HepG2 (cell line): ENCODE measurements at regions not wholly inside any gene's neighbourhood (a gene's known extent, or its start where the extent isn't known, plus 50 kb on each side); places are given as distances from the start of the nearest gene placed in this dataset.
"Not testable (repeated sequence)": the region's sequence is repeated elsewhere in the genome, so short reads cannot be mapped to it uniquely, and the experiment has no call there.

ENCODE experiments used
- ATAC-seq: fragments of 200-7000 bp; cut with Tn5 transposase; 3 replicates; pipeline ENCODE4 v1.9.1; 2020; ENCODE audit warnings: mild to moderate bottlenecking, moderate library complexity
- BruUV-seq: library from RNA; stranded (reverse); fragments of 400-500 nt; replicated peaks from 2 replicates; lab custom pipeline; 2021; lab: Mats Ljungman, UMichigan
- CTCF ChIA-PET: fragments of 300-600 bp; formaldehyde crosslinking; extraction: SDS; loops from one replicate; lab custom pipeline; 2021; ENCODE audit warnings: low total read pairs, inconsistent platforms, low intra/inter-chr PET ratio; lab: Yijun Ruan, JAX
- POLR2A ChIA-PET: fragments of 350-600 bp; sonication (Branson Sonifier 250); formaldehyde crosslinking; loops from one replicate; lab custom pipeline; 2020; ENCODE audit warnings: antibody characterized with exemption, inconsistent platforms; lab: Yijun Ruan, JAX
- DNase-seq: peaks from one replicate; pipeline ENCODE4 v3.0.0-alpha.2; 2015; ENCODE audit warnings: low spot score
- FAIRE-seq: peaks from 3 replicates; lab custom pipeline; 2011; peaks lifted over from hg19 to GRCh38; lab: Jason Lieb, UNC
- H2AFZ ChIP-seq: one replicate; pipeline ENCODE4 v1.6.1; 2011; ENCODE audit warnings: low read length, inconsistent platforms
- H3K27ac ChIP-seq: fragments of 300-600 bp; 3 replicates; pipeline ENCODE4 v1.8.0; 2011; ENCODE audit warnings: mixed run types, mild to moderate bottlenecking, mixed read lengths, low read length, inconsistent platforms; ENCODE audit not compliant: insufficient read depth; ENCODE audit errors: extremely low read length
- H3K27me3 ChIP-seq, 2 experiments: fragments of 200-600 bp in 1 of 2; 2 replicates in 1 of 2; 3 replicates in 1 of 2; pipeline versions ENCODE4 v1.6.0 to v1.8.0; 2011; ENCODE audit warnings: low read length in 2 of 2, mild to moderate bottlenecking in 2 of 2, moderate library complexity in 2 of 2, inconsistent platforms in 1 of 2; ENCODE audit not compliant: insufficient read depth in 2 of 2, control insufficient read depth in 1 of 2
- H3K36me3 ChIP-seq, 2 experiments: fragments of 200-600 bp in 1 of 2; replicated peaks in 1 of 2; 2 replicates in 1 of 2; 3 replicates in 1 of 2; pipeline versions ENCODE4 v1.5.1 to v1.8.0; 2011; ENCODE audit warnings: low read length in 2 of 2, inconsistent platforms in 1 of 2; ENCODE audit not compliant: insufficient read depth in 2 of 2, control insufficient read depth in 1 of 2
- H3K4me1 ChIP-seq: 2 replicates; pipeline ENCODE4 v1.5.1; 2012; ENCODE audit warnings: low read length, inconsistent platforms; ENCODE audit not compliant: insufficient read depth
- H3K4me2 ChIP-seq: 2 replicates; pipeline ENCODE4 v1.6.0; 2011; ENCODE audit warnings: low read depth, low read length, inconsistent platforms
- H3K4me3 ChIP-seq, 3 experiments: fragments of 200-600 bp in 1 of 3; sonication (generic), shearing (Covaris generic) in 1 of 3; replicated peaks in 1 of 3; 2 replicates each; pipeline ENCODE4 v1.5.1; 2011 to 2016; ENCODE audit warnings: low read length in 3 of 3, inconsistent platforms in 2 of 3, low read depth in 2 of 3, mild to moderate bottlenecking in 2 of 3, control low read depth in 1 of 3, mixed read lengths in 1 of 3; ENCODE audit not compliant: insufficient read depth in 1 of 3
- H3K79me2 ChIP-seq: one replicate; pipeline ENCODE4 v1.6.1; 2011; ENCODE audit warnings: low read length, inconsistent platforms; ENCODE audit not compliant: insufficient read depth
- H3K9ac ChIP-seq: 2 replicates; pipeline ENCODE4 v1.6.0; 2011; ENCODE audit warnings: mild to moderate bottlenecking, low read depth, low read length, inconsistent platforms; ENCODE audit not compliant: insufficient read depth
- H3K9me3 ChIP-seq: 2 replicates; pipeline ENCODE4 v1.5.1; 2012; ENCODE audit warnings: mild to moderate bottlenecking, low read length
- H4K20me1 ChIP-seq: 2 replicates; pipeline ENCODE4 v1.6.0; 2011; ENCODE audit warnings: inconsistent platforms, mild to moderate bottlenecking, low read length, moderate library complexity; ENCODE audit not compliant: insufficient read depth
- KMT2A ChIP-seq: sonication (generic); formaldehyde crosslinking; IDR thresholded peaks from 2 replicates; pipeline ENCODE4 v1.4.0; 2020; ENCODE audit warnings: missing genetic modification reagents
- PRMT3 ChIP-seq: sonication (generic); formaldehyde crosslinking; IDR thresholded peaks from 2 replicates; pipeline ENCODE4 v1.8.1; 2022; ENCODE audit warnings: low read depth, mild to moderate bottlenecking, moderate library complexity, missing genetic modification reagents, borderline replicate concordance
- TRAFD1 ChIP-seq: sonication (generic); formaldehyde crosslinking; IDR thresholded peaks from 2 replicates; pipeline ENCODE4 v1.5.1; 2020; ENCODE audit warnings: missing genetic modification reagents, mild to moderate bottlenecking, borderline replicate concordance
- ZBTB4 ChIP-seq: sonication (generic); formaldehyde crosslinking; IDR thresholded peaks from 2 replicates; pipeline ENCODE4 v1.4.0; 2020; ENCODE audit warnings: missing genetic modification reagents, mild to moderate bottlenecking, borderline replicate concordance
- ZFX ChIP-seq: sonication (generic); formaldehyde crosslinking; IDR thresholded peaks from 2 replicates; pipeline ENCODE4 v1.4.0; 2020; ENCODE audit warnings: mild to moderate bottlenecking, low read depth, missing genetic modification reagents, moderate library complexity
- WGBS: methylation state at CpG from one replicate; pipeline ENCODE4 v1.1.6; 2017; ENCODE audit warnings: low lambda C conversion rate; 5-methylcytosine and 5-hydroxymethylcytosine counted together
- in situ Hi-C: cut with HindIII; loops from 2 replicates; pipeline ENCODE4 v1.10.0; 2017; ENCODE audit warnings: low pct_unique_long_range_greater_than_20kb; ENCODE audit not compliant: extremely low pct_ligation_motif_present
- intact Hi-C: fragments of 100-400 bp; cut with micrococcal nuclease; formaldehyde crosslinking; loops from one replicate; pipeline ENCODE4 v1.10.0; 2022; ENCODE audit not compliant: unreplicated experiment

DNA sequence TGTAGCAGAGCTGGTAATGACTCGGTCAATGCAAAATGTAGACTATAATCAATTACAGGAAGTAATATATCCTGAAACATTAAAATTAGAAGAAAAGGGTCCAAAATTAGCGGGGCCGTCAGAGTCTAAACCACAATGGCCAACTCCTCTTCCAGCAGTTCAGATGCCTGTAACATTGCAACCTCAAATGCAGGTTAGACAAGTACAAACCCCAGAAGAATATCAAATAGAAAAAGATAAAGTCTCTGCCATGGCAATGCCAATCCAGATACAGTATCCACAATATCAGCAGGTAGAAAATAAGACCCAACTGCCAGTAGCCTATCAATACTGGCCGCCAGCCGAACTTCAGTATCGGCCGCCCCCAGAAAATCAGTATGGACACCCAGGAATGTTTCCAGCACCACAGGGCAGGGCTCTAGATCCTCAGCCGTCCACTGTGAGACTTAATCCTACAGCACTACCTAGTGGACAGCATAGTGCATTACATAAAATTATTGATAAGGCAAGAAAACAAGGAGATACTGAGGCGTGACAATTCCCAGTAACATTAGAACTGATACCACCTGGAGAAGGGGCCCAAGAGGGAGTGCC, 158.4 kb downstream of the GPX5 start (continued):
- TF ChIP-seq ZBTB4 (CRISPR knock-in tag) (no peak), TRAFD1 (no peak), KMT2A (CRISPR knock-in tag) (no peak), ZFX (no peak), PRMT3 (CRISPR knock-in tag) (no peak)

DNA sequence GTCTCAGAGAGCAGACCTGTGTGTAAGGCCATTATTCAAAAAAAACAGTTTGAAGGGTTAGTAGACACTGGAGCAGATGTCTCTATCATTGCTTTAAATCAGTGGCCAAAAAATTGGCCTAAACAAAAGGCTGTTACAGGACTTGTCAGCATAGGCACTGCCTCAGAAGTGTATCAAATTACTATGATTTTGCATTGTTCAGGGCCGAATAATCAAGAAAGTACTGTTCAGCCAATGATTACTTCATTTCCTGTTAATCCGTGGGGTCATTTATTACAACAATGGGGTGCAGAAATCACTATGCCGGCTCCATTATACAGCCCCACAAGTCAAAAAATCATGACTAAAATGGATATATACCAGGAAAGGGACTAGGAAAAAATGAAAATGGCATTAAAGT, 160.3 kb downstream of the GPX5 start:
- DNase-seq, ATAC-seq, H3K9ac ChIP-seq, FAIRE-seq, BruUV-seq, H2AFZ ChIP-seq, H3K4me3 ChIP-seq, POLR2A ChIA-PET, H3K4me2 ChIP-seq, H3K36me3 ChIP-seq, H3K27ac ChIP-seq, H3K9me3 ChIP-seq, H3K79me2 ChIP-seq, H4K20me1 ChIP-seq: not testable (repeated sequence)
- WGBS: 15% methylated on average over 3 of the region's 3 CpGs
- CTCF ChIA-PET: interaction anchor here (1.2 to 2.4 kb wide), 4 partner anchors 152 to 904 kb away, joined by 4 to 12 read pairs (median 6); no protein-coding TSS in a partner anchor
- intact Hi-C loops (loop anchor here (1.0 to 10.0 kb wide), 4 partner anchors 151 to 899 kb away; partner anchors contain the start of gene OR2H2), in situ Hi-C loops (loop anchor here (10.0 kb wide), 2 partner anchors 291 to 329 kb away; partner anchors contain the start of gene ZSCAN12)
- Histone ChIP-seq H3K27me3 (peaks cover 0 to 13% of the 10 kb centered on the region in 2 experiments; a peak in 2 of 5 replicates), H3K4me1 (peaks cover 34% of the 10 kb centered on the region)
